Keratinocyte (primary cell): ENCODE measurements at regions not wholly inside any gene's neighbourhood (a gene's known extent, or its start where the extent isn't known, plus 50 kb on each side); places are given as distances from the start of the nearest gene placed in this dataset.

ENCODE experiments used
- DNase-seq: peaks from one replicate; pipeline ENCODE4 v3.0.0-alpha.2; 2011; ENCODE audit warnings: low read depth, missing footprints, low spot score
- FAIRE-seq: peaks from 2 replicates; lab custom pipeline; 2011; peaks lifted over from hg19 to GRCh38; lab: Jason Lieb, UNC
- H2AFZ ChIP-seq: 2 replicates; pipeline ENCODE4 v1.6.0; 2012; ENCODE audit warnings: low read length, control low read depth, inconsistent platforms; ENCODE audit not compliant: control insufficient read depth
- H3K27ac ChIP-seq: 2 replicates; pipeline ENCODE4 v1.5.1; 2011; ENCODE audit warnings: low read length; ENCODE audit not compliant: control insufficient read depth, insufficient read depth
- H3K27me3 ChIP-seq: 3 replicates; pipeline ENCODE4 v1.6.0; 2011; ENCODE audit warnings: low read length; ENCODE audit not compliant: control insufficient read depth, insufficient read depth; ENCODE audit errors: extremely low read depth
- H3K36me3 ChIP-seq, 2 experiments: 2 replicates in 1 of 2; 3 replicates in 1 of 2; pipeline ENCODE4 v1.5.1; 2011; ENCODE audit warnings: low read length in 2 of 2, mild to moderate bottlenecking in 1 of 2; ENCODE audit not compliant: control insufficient read depth in 2 of 2, insufficient read depth in 2 of 2; ENCODE audit errors: extremely low read depth in 1 of 2
- H3K4me1 ChIP-seq: 3 replicates; pipeline ENCODE4 v1.5.1; 2011; ENCODE audit warnings: low read length; ENCODE audit not compliant: control insufficient read depth, insufficient read depth; ENCODE audit errors: extremely low read depth
- H3K4me2 ChIP-seq: 3 replicates; pipeline ENCODE4 v1.6.0; 2011; ENCODE audit warnings: low read depth, low read length; ENCODE audit not compliant: control insufficient read depth, insufficient read depth; ENCODE audit errors: extremely low read depth
- H3K4me3 ChIP-seq, 3 experiments: fragments of 200-600 bp in 1 of 3; sonication (generic) in 1 of 3; 2 replicates in 2 of 3; 3 replicates in 1 of 3; pipeline ENCODE4 v1.5.1; 2011 to 2016; ENCODE audit warnings: low read length in 3 of 3, mild to moderate bottlenecking in 3 of 3, control low read depth in 2 of 3, inconsistent platforms in 1 of 3, low read depth in 1 of 3, mixed read lengths in 1 of 3, mixed run types in 1 of 3, moderate library complexity in 1 of 3; ENCODE audit not compliant: control insufficient read depth in 2 of 3, insufficient read depth in 2 of 3; ENCODE audit errors: extremely low read depth in 1 of 3
- H3K79me2 ChIP-seq: 2 replicates; pipeline ENCODE4 v1.6.0; 2012; ENCODE audit warnings: low read length; ENCODE audit not compliant: control insufficient read depth, insufficient read depth
- H3K9ac ChIP-seq: 3 replicates; pipeline ENCODE4 v1.6.0; 2011; ENCODE audit warnings: low read length; ENCODE audit not compliant: control insufficient read depth, insufficient read depth; ENCODE audit errors: extremely low read depth
- H3K9me1 ChIP-seq: 3 replicates; pipeline ENCODE4 v1.6.0; 2011; ENCODE audit warnings: low read length; ENCODE audit not compliant: control insufficient read depth, insufficient read depth; ENCODE audit errors: extremely low read depth
- H3K9me3 ChIP-seq: 2 replicates; pipeline ENCODE4 v1.5.1; 2012; ENCODE audit warnings: low read depth, low read length; ENCODE audit not compliant: control insufficient read depth
- H4K20me1 ChIP-seq: 3 replicates; pipeline ENCODE4 v1.6.0; 2011; ENCODE audit warnings: low read length; ENCODE audit not compliant: control insufficient read depth, insufficient read depth; ENCODE audit errors: extremely low read depth
- CTCF ChIP-seq, 3 experiments: IDR thresholded peaks in 1 of 3; conservative IDR thresholded peaks in 1 of 3; optimal IDR thresholded peaks in 1 of 3; 2 replicates in 2 of 3; 3 replicates in 1 of 3; pipeline versions ENCODE3 to v1.5.1; 2011; ENCODE audit warnings: low read length in 3 of 3, mild to moderate bottlenecking in 3 of 3, moderate library complexity in 2 of 3, control low read depth in 1 of 3, inconsistent platforms in 1 of 3; ENCODE audit not compliant: insufficient read depth in 2 of 3; ENCODE audit errors: extremely low read depth in 1 of 3
- EZH2 ChIP-seq: IDR thresholded peaks from one replicate; pipeline ENCODE4 v1.6.1; 2012; ENCODE audit warnings: inconsistent platforms, mild to moderate bottlenecking, low read length, moderate library complexity
- dilution Hi-C: fragments of 300-500 bp; cut with MboI; formaldehyde crosslinking; loops from one replicate; pipeline ENCODE4 v1.7.0; 2020; ENCODE audit warnings: low sequenced_read_pairs; ENCODE audit not compliant: extremely low pct_ligation_motif_present

- Histone ChIP-seq H2AFZ (no peak overlapping the region), H3K9me3 (no peaks in the 10 kb centered on the region), H3K4me1 (peaks cover 9% of the 10 kb centered on the region), H3K79me2 (no peaks in the 10 kb centered on the region), H3K9ac (no peak overlapping the region), H3K27me3 (no peaks in the 10 kb centered on the region), H3K36me3 (no peaks in the 10 kb centered on the region), H4K20me1 (no peaks in the 10 kb centered on the region), H3K27ac (no peak overlapping the region), H3K4me3 (no peak overlapping the region), H3K4me2 (no peak overlapping the region), H3K9me1 (no peaks in the 10 kb centered on the region)
- TF ChIP-seq EZH2 (no peak), CTCF (optimal IDR thresholded peaks at IDR 0.05 in 1 of 3, IDR thresholded peaks at IDR 0.05 in 1 of 3, conservative IDR thresholded peaks at IDR 0.05 in 1 of 3; ENCODE audit: extremely low read depth in 1 of 3, insufficient read depth in 2 of 3, low read length in 3 of 3) (no peak)
- no peak for FAIRE-seq
- no peak for DNase-seq
- dilution Hi-C loops, result no loop called here
Measured at GRCh38 chr4:140240237-140240636, 86.3 kb upstream of the MAML3 start.

- no peak for FAIRE-seq
- no peaks in the 10 kb centered on the region for H3K9me3 ChIP-seq
- H3K36me3 ChIP-seq, result no peaks in the 10 kb centered on the region
- no peak for DNase-seq
- dilution Hi-C loops, result no loop called here
- H3K9me1 ChIP-seq, result no peaks in the 10 kb centered on the region
- peaks cover 9% of the 10 kb centered on the region for H3K4me1 ChIP-seq
- no peak overlapping the region for H3K9ac ChIP-seq
- H2AFZ ChIP-seq, result no peak overlapping the region
- H3K27me3 ChIP-seq, result no peaks in the 10 kb centered on the region
- no peak overlapping the region for H3K4me2 ChIP-seq
- H3K79me2 ChIP-seq, result no peaks in the 10 kb centered on the region
- TF ChIP-seq CTCF (optimal IDR thresholded peaks at IDR 0.05 in 1 of 3, IDR thresholded peaks at IDR 0.05 in 1 of 3, conservative IDR thresholded peaks at IDR 0.05 in 1 of 3; ENCODE audit: extremely low read depth in 1 of 3, insufficient read depth in 2 of 3, low read length in 3 of 3) (no peak), EZH2 (no peak)
- no peaks in the 10 kb centered on the region for H4K20me1 ChIP-seq
- H3K4me3 ChIP-seq, result no peak overlapping the region
- no peak overlapping the region for H3K27ac ChIP-seq
Measured at GRCh38 chr4:140239311-140239710, 85.3 kb upstream of the MAML3 start.
